PC-9 (cell line): ENCODE measurements at regions not wholly inside any gene's neighbourhood (a gene's known extent, or its start where the extent isn't known, plus 50 kb on each side); places are given as distances from the start of the nearest gene placed in this dataset.

Source experiments
- BruUV-seq: library from RNA; stranded (reverse); fragments of 400-500 nt; replicated peaks from 2 replicates; lab custom pipeline; 2021; lab: Mats Ljungman, UMichigan
- CTCF ChIA-PET: fragments of 300-600 bp; sonication (Branson Sonifier 250); formaldehyde crosslinking; loops from one replicate; lab custom pipeline; 2022; ENCODE audit warnings: antibody characterized with exemption; lab: Charles Lee
- POLR2A ChIA-PET: fragments of 300-600 bp; sonication (Branson Sonifier 250); formaldehyde crosslinking; loops from one replicate; lab custom pipeline; 2022; ENCODE audit warnings: antibody characterized with exemption; ENCODE audit not compliant: unreplicated experiment; lab: Charles Lee
- DNase-seq, 2 experiments: peaks; one replicate each; pipeline versions ENCODE4 v3.0.0 to v3.0.0-alpha.2; 2015 to 2022; ENCODE audit warnings: mixed read lengths in 1 of 2
- H2AFZ ChIP-seq: fragments of 200-600 bp; sonication (generic); 2 replicates; pipeline ENCODE4 v1.8.1; 2017; ENCODE audit warnings: antibody characterized with exemption
- H3F3A ChIP-seq: fragments of 200-600 bp; sonication (generic); 2 replicates; pipeline ENCODE4 v1.8.1; 2017; ENCODE audit warnings: antibody characterized with exemption, mild to moderate bottlenecking, low read depth; ENCODE audit not compliant: insufficient read depth
- H3K27ac ChIP-seq: fragments of 200-600 bp; sonication (generic); 2 replicates; pipeline ENCODE4 v1.6.1; 2016; ENCODE audit warnings: mixed run types
- H3K27me3 ChIP-seq: fragments of 200-600 bp; sonication (generic); 2 replicates; pipeline ENCODE4 v1.6.1; 2016; ENCODE audit warnings: low read depth, mixed run types; ENCODE audit not compliant: insufficient read depth
- H3K36me3 ChIP-seq: fragments of 200-600 bp; sonication (generic); 2 replicates; pipeline ENCODE4 v1.6.1; 2016; ENCODE audit warnings: low read depth, mixed run types
- H3K4me1 ChIP-seq: fragments of 200-600 bp; sonication (generic); replicated peaks from 2 replicates; pipeline ENCODE4 v1.6.1; 2016; ENCODE audit warnings: mixed run types; ENCODE audit not compliant: insufficient read depth
- H3K4me2 ChIP-seq: fragments of 200-600 bp; sonication (generic); 2 replicates; pipeline ENCODE4 v1.6.1; 2017; ENCODE audit warnings: mixed run types
- H3K4me3 ChIP-seq: fragments of 200-600 bp; sonication (generic); 2 replicates; pipeline ENCODE4 v1.6.1; 2016; ENCODE audit warnings: mixed run types
- H3K79me2 ChIP-seq: fragments of 200-600 bp; sonication (generic); 2 replicates; pipeline ENCODE4 v1.6.1; 2017; ENCODE audit warnings: low read depth, mixed run types
- H3K9me2 ChIP-seq: fragments of 200-600 bp; sonication (generic); 2 replicates; pipeline ENCODE4 v1.8.1; 2017; ENCODE audit warnings: mild to moderate bottlenecking; ENCODE audit not compliant: insufficient read depth
- H3K9me3 ChIP-seq: fragments of 200-600 bp; sonication (generic); 2 replicates; pipeline ENCODE4 v1.8.1; 2016; ENCODE audit warnings: low read depth; ENCODE audit not compliant: insufficient read depth
- H4K20me1 ChIP-seq: fragments of 200-600 bp; sonication (generic); 2 replicates; pipeline ENCODE4 v1.8.1; 2017; ENCODE audit not compliant: insufficient read depth
- EZH2 ChIP-seq: fragments of 200-600 bp; sonication (generic); IDR thresholded peaks from 2 replicates; pipeline ENCODE4 v1.8.0; 2017; ENCODE audit warnings: antibody characterized with exemption, low read depth
- intact Hi-C: fragments of 100-400 bp; cut with micrococcal nuclease; formaldehyde crosslinking; loops from one replicate; pipeline ENCODE4 v1.10.0; 2022; ENCODE audit not compliant: unreplicated experiment
- TF ChIP-seq, protein P1 (sequence below): fragments of 200-600 bp; sonication (generic); conservative IDR thresholded peaks from 2 replicates; pipeline ENCODE4 v1.6.1; 2017; ENCODE audit warnings: mixed run types, antibody characterized with exemption, mild to moderate bottlenecking, moderate library complexity

- Histone ChIP-seq H3K27ac (no peak overlapping the region), H3K9me2 (no peaks in the 10 kb centered on the region), H3K4me2 (no peak overlapping the region), H3K4me1 (peaks cover 30% of the 10 kb centered on the region), H3F3A (peaks cover 16% of the 10 kb centered on the region), H3K9me3 (no peaks in the 10 kb centered on the region), H4K20me1 (no peaks in the 10 kb centered on the region), H2AFZ (no peak overlapping the region), H3K4me3 (no peak overlapping the region), H3K79me2 (no peaks in the 10 kb centered on the region), H3K27me3 (no peaks in the 10 kb centered on the region), H3K36me3 (no peaks in the 10 kb centered on the region)
- TF ChIP-seq, protein P1, sequence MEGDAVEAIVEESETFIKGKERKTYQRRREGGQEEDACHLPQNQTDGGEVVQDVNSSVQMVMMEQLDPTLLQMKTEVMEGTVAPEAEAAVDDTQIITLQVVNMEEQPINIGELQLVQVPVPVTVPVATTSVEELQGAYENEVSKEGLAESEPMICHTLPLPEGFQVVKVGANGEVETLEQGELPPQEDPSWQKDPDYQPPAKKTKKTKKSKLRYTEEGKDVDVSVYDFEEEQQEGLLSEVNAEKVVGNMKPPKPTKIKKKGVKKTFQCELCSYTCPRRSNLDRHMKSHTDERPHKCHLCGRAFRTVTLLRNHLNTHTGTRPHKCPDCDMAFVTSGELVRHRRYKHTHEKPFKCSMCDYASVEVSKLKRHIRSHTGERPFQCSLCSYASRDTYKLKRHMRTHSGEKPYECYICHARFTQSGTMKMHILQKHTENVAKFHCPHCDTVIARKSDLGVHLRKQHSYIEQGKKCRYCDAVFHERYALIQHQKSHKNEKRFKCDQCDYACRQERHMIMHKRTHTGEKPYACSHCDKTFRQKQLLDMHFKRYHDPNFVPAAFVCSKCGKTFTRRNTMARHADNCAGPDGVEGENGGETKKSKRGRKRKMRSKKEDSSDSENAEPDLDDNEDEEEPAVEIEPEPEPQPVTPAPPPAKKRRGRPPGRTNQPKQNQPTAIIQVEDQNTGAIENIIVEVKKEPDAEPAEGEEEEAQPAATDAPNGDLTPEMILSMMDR: no peak
- TF ChIP-seq EZH2: no peak
- BruUV-seq: no TSS peak
- DNase-seq: no peak
- intact Hi-C loops: no loop called here
- ChIA-PET CTCF (no interaction called here), POLR2A (no interaction called here)
Measured at GRCh38 chr15:70483513-70483912, 279.8 kb downstream of the UACA start.

DNA sequence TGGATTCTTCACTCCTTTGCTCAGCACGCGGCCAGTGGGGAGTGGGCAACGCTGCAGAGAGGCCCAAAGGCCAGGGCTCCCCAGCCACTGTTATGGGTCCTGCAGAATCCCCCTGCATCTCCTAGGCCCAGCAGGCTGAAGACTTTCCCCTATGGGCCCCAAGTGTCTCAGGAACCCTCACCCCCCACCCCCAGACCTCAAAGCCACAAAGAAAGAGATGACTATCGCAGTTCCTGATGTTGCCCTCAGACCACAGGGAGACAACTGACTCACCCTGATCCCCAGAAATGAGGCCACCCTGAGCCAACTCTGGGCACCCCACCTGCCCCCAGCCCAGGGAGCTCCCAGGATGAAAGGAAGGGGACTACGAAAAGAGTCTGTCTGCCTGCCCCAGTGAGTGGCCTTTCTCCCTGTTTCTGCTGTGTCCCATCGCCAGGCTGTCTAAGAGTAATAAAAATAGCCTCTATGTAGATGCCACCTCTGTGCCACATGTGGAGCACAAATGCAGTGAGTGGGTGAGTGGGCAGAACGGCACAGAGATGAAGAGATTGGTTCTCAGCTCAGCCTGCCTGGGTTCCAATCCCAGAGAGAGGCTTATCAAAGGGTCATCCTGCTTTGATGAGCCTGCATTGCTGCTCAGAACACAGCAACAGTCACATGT, 283.0 kb downstream of the UACA start:
- DNase-seq: no peak
- Histone ChIP-seq H3K9me3 (no peaks in the 10 kb centered on the region), H3K79me2 (no peaks in the 10 kb centered on the region), H3K27me3 (no peaks in the 10 kb centered on the region), H2AFZ (no peak overlapping the region), H3K27ac (no peak overlapping the region), H3K36me3 (no peaks in the 10 kb centered on the region), H3K9me2 (no peaks in the 10 kb centered on the region), H3K4me2 (no peak overlapping the region), H3K4me1 (peaks cover 21% of the 10 kb centered on the region), H4K20me1 (no peaks in the 10 kb centered on the region), H3F3A (peaks cover 10% of the 10 kb centered on the region; the same call in 1 of the 2 replicates), H3K4me3 (no peak overlapping the region)
- intact Hi-C loops: no loop called here
- ChIA-PET CTCF (no interaction called here), POLR2A (no interaction called here)
- BruUV-seq: no TSS peak
- no peak for TF ChIP-seq EZH2
- TF ChIP-seq, protein P1: no peak

GRCh38 chr15:70479785-70480184, 283.6 kb downstream of the UACA start:
- Histone ChIP-seq H4K20me1 (no peaks in the 10 kb centered on the region), H3K79me2 (no peaks in the 10 kb centered on the region), H3K4me3 (no peak overlapping the region), H2AFZ (no peak overlapping the region), H3K27me3 (no peaks in the 10 kb centered on the region), H3K36me3 (no peaks in the 10 kb centered on the region), H3K4me1 (peaks cover 24% of the 10 kb centered on the region), H3K9me3 (no peaks in the 10 kb centered on the region), H3K9me2 (no peaks in the 10 kb centered on the region), H3F3A (peaks cover 13% of the 10 kb centered on the region; the same call in 1 of the 2 replicates), H3K4me2 (no peak overlapping the region), H3K27ac (no peak overlapping the region)
- intact Hi-C loops: no loop called here
- TF ChIP-seq, protein P1: no peak
- no peak for TF ChIP-seq EZH2
- ChIA-PET POLR2A (no interaction called here), CTCF (interaction anchor here (0.5 kb wide), 1 partner anchor 82 kb away, joined by 3 read pairs; no protein-coding TSS in a partner anchor)
- BruUV-seq: no TSS peak
- DNase-seq: no peak
